ENCODE measurements at regions not wholly inside any gene's neighbourhood (a gene's known extent, or its start where the extent isn't known, plus 50 kb on each side); places are given as distances from the start of the nearest gene placed in this dataset.
"Not testable (repeated sequence)": the region's sequence is repeated elsewhere in the genome, so short reads cannot be mapped to it uniquely, and the experiment has no call there.

DNA sequence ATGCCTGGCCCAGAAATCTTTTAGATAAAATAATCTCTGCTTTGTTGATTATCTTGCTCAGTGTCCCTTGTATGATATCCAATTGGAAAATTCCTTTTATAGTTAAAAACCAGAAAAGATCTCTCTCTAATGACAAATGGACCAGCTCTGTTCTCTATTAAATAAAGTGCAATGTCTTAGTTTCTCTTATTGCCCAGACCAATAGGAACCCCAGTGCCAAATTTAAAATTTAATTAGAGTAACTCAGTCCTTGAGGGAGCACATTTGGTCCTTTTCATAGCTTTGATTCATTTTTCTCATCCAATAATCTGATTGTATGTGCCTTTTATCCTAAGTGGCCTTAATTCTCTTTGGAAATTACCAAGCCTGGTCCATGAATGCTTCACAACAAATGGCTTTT, 158.9 kb upstream of the FOXK1 start:
- DNase-seq (ENCODE audit: low read depth in 2 of 2, low spot score in 1 of 2), result no peak

GRCh38 chr7:4523873-4524272, 158.2 kb upstream of the FOXK1 start:
- DNase-seq (ENCODE audit: low read depth in 2 of 2, low spot score in 1 of 2), result no peak

DNA sequence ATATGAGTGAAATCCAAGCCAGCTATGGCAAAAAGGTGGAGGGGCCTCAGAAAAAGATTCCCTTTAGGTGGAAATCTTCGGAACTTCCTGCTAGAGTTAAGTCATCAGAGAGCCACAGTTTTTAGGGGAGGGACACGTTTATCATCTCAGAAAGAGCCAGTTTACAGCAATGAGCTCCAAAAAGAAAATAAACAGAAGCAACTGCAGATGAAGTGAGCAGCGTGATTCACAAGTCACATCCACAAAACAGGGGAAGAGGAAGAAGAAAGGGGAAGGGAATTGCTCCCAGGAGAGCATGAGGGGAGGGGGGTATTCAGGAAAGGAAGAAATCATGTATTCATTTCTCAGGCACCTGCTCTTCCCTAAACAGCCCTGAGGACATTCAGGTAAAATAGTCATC, 156.2 kb upstream of the FOXK1 start:
- no peak for DNase-seq (ENCODE audit: low read depth in 2 of 2, low spot score in 1 of 2)

GRCh38 chr7:4527988-4528636, 154.0 kb upstream of the FOXK1 start:
- DNase-seq (ENCODE audit: low read depth in 2 of 2, low spot score in 1 of 2), result no peak

GRCh38 chr7:4531236-4531635, 150.9 kb upstream of the FOXK1 start:
- no peak for DNase-seq (ENCODE audit: low read depth in 2 of 2, low spot score in 1 of 2)

DNA sequence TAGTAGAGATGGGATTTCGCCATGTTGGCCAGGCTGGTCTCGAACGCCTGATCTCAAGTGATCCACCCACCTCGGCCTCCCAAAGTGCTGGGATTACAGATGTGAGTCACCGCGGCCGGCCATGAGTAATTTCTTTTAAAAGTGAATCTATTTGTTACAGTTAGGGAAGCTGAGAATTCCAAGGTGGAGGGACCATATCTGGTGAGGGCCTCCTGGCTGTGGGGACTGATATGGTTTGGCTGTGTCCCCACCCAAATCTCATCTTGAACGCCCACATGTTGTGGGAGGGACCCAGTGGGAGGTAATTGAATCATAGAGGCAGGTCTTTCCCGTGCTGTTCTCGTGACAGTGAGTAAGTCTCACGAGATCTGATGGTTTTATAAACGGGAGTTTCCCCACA, 148.8 kb upstream of the FOXK1 start:
- not testable (repeated sequence) for DNase-seq (ENCODE audit: low read depth in 2 of 2, low spot score in 1 of 2)

GRCh38 chr7:4549681-4550080, 132.4 kb upstream of the FOXK1 start:
- DNase-seq (ENCODE audit: low read depth in 2 of 2, low spot score in 1 of 2), result no peak

GRCh38 chr7:4550117-4550516, 132.0 kb upstream of the FOXK1 start:
- DNase-seq (ENCODE audit: low read depth in 2 of 2, low spot score in 1 of 2), result no peak

DNA sequence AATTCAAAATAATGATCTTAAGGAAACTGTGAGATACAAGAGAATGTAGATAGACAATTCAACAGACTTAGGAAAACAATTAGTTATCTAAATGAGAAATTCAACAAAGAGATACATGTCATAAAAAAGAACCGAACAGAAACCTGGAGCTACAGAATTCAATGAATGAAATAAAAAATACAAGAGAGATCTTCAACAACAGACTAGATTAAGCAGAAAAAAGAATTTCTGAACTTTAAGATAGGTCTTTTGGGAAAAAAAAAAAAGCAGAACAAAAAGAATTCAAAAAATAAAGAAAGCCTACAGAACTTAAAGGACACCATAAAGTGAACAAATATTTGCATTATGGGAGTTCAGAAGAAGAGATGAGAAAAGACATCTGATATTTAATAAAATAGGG, 129.1 kb upstream of the FOXK1 start:
- DNase-seq (ENCODE audit: low read depth in 2 of 2, low spot score in 1 of 2), result no peak

DNA sequence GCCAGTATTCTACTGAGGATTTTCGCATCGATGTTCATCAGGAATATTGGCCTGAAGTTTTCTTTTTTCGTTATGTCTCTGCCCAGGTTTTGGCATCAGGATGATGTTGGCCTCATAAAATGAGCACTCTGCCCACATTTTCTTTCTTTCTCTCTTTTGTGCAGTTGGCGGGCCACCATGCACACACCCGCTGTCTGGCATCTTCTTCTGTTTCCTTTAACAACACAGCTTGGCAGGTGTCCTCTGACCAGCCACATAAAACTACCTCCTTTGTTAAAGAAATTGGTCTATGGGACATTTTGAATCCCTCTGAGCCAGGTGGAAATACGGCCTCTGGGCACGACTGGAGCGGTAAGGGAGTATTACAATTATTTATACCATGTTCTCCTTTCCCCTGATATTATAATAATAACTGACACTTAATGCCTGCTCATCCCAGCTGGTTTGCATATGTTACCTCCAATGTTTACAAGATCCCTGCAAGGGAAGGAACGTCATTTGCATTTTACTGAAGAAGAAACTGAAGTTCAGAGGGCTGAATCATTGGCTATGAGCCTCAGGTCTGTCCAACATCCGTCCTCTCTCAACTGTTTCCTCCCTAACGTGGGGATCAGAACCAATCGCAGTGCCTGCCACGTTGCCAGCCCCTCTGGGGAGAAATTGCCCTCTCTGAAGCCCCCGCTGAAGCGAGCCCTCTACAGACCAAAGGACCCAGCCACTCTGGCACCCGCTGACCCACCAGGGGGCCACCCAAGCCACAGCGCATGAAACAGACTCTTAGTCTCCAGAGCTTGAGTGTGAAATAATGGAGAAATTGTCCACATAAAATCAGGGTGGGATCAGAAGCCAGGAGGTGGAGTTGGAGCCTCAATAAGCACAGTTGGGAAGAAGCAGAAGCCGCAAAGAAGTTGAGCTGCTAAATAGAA, 125.0 kb upstream of the FOXK1 start:
- DNase-seq (ENCODE audit: low read depth in 2 of 2, low spot score in 1 of 2), result no peak

DNA sequence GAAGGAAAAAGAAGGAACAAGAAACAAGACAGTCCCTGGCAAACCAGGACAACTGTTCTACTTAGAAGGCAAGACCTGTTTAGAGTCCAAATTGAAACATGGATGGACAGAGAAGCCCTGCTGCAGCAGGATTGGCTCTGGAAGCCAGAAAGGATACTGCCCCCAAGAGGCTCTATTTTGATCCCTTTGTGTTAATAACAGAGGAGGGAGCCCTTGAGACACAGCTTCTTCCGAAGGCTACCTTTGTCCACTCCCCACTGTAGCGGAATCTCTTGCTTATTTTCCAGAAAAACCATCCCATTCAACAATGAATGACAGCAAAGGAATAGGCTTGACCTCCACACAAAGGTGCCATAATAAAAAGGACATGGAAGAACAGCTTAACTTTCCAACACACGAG, 120.3 kb upstream of the FOXK1 start:
- no peak for DNase-seq (ENCODE audit: low read depth in 2 of 2, low spot score in 1 of 2)

- DNase-seq (ENCODE audit: low read depth in 2 of 2, low spot score in 1 of 2), result no peak
Observed at GRCh38 chr7:4566714-4567113, 115.4 kb upstream of the FOXK1 start.

- no peak for DNase-seq (ENCODE audit: low read depth in 2 of 2, low spot score in 1 of 2)
Observed at GRCh38 chr7:4574851-4575250, 107.2 kb upstream of the FOXK1 start.

GRCh38 chr7:4575254-4575653, 106.8 kb upstream of the FOXK1 start:
- DNase-seq (ENCODE audit: low read depth in 2 of 2, low spot score in 1 of 2), result no peak

DNA sequence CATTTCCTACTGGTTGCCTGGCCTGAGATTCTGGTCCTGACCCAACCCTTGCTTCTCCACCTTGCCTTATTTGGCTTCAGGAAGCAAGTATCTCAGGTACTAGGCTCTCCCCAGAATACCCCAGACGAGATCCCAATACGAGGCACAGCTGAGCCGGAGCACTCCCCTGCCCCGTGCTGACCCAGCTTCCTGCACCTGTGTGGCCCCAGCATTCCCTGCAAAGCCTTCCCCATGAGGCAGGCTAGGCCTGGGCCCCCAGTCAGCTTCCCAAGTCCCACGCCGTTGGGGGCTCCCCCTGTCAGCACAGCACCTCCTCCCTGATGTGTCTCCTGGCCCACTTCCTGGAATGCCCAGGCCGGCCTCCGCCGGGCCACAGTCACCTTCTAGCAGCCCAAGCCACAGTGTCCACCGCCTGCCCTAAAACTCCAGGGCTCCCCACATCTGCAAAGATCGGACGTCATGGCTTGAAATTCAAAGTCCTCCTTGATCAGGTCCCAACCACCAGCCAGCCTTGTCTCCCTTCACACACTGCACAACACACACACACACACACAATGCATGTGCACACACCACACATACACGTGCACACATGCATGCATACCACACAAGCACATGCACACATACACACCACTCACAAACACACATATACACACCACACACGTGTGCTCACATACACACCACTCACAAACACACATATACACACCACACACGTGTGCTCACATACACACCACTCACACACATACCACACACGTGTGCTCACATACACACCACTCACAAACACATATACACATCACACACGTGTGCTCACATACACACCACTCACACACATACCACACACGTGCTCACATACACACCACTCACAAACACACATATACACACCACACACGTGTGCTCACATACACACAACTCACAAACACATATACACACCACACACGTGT, 78.9 kb upstream of the FOXK1 start:
- DNase-seq (ENCODE audit: low read depth in 2 of 2, low spot score in 1 of 2), result no peak

DNA sequence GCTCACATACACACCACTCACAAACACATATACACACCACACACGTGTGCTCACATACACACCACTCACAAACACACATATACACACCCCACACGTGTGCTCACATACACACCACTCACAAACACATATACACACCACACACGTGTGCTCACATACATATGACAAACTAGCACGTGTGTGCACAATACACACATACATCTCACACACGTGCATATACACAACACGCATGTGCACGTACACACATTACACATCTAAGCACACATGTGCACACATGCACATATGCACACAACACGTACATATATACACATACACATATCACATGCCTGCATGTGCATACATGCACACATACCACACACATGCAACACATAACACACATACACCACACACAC, 78.3 kb upstream of the FOXK1 start:
- DNase-seq (ENCODE audit: low read depth in 2 of 2, low spot score in 1 of 2), result no peak

DNA sequence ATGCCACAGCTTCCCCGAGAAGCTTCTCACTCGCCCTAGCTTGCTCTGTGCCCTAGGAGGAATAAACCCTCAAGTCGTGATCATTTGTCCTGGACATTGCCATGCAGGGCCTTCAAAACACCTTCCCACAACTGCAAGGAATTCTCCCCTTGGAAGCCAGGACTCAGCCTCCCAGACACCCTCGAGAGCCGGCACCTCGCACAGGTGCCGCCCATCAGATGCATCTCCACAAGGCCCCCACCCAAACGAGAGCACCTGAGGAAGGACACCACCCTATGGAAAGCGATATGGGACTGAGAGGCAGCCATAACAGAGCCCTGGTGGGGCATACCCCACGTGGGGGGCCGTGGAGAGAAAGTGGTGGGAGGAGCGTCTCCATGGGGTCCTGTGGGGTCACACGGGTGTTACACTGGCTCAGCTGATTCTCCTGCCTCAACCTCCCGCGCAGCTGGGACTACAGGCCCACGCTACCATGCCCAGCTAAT, 77.6 kb upstream of the FOXK1 start:
- DNase-seq (ENCODE audit: low read depth in 2 of 2, low spot score in 1 of 2), result no peak

DNA sequence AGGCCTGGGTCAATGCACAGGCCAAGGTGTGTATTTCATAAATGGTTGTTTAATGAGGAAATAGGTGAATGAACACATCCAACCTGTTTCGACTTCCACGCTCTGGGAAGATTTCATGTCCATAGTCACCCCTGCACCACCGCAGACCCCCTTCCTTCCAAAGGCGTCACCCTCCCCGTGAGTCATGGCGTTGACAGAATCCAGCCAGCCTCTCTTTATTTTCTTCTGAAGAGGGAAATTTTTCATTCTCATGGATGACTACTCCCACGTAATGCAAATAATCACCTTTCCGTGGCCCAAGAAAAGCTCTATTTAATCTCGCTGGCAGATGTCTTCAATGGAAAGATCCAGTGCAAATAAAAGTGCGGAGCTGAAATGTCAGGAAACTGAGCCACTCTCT, 75.3 kb upstream of the FOXK1 start:
- DNase-seq (ENCODE audit: low read depth in 2 of 2, low spot score in 1 of 2), result no peak

DNA sequence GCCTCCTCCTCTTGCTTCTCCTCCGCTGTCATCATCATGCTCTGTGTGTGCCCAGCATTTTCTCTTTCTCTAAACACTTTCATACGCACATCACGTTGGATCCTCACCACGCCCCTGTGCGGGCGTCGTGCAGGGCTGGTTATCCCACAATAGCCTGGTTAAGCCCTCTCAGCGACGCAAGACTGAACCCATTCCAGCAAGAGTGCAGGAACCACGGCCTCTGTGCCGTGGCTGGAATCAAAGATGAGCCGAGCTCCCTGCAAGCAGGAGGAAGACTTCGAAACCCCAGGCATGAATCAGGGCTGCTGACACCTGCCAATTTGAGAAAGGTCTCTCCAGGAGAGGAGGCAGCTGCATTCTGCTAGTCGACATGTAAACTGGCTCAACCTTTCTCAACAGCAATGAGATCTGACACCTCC, 74.8 kb upstream of the FOXK1 start:
- no peak for DNase-seq (ENCODE audit: low read depth in 2 of 2, low spot score in 1 of 2)

DNA sequence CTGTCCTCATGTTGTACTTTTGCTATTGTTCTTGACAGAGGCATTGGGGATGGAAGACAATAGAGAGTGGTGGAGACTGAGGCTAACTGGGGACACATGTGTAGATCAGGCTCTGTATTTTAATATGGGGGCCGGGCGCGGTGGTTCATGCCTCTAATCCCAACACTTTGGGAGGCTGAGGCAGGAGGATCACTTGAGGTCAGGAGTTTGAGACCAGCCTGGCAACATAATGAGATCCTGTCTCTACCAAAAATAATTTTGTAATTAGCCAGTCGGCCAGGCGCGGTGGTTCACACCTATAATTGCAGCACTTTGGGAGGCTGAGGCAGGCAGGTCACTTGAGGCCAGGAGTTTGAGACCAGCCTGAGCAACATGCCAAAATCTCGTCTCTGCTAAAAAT, 72.5 kb upstream of the FOXK1 start:
- DNase-seq (ENCODE audit: low read depth in 2 of 2, low spot score in 1 of 2), result not testable (repeated sequence)

GRCh38 chr7:4610768-4611467, 71.2 kb upstream of the FOXK1 start:
- peak in 1 of 2 donors; percentile 21 for DNase-seq (ENCODE audit: low read depth in 2 of 2, low spot score in 1 of 2)

All from stimulated activated CD8-positive, alpha-beta memory T cell treated with anti-CD3 and anti-CD28 coated beads, Interleukin-4, amount 100 ng/mL, for 4 hours (primary cell).